GM12891 (cell line): ENCODE measurements at regions not wholly inside any gene's neighbourhood (a gene's known extent, or its start where the extent isn't known, plus 50 kb on each side); places are given as distances from the start of the nearest gene placed in this dataset.
A peak's percentile ranks its signal among the peaks of the same experiment; 100 is the strongest.

Experiments
- PAX5 ChIP-seq: IDR thresholded peaks from 2 replicates; pipeline ENCODE4 v1.6.1; 2011; ENCODE audit warnings: low read length, moderate library complexity, mild to moderate bottlenecking; ENCODE audit not compliant: insufficient read depth, severe bottlenecking
- POLR2A ChIP-seq: IDR thresholded peaks from 2 replicates; pipeline ENCODE4 v1.6.1; 2011; ENCODE audit warnings: low read depth, low read length, control low read depth
- POLR2AphosphoS5 ChIP-seq: IDR thresholded peaks from 2 replicates; pipeline ENCODE4 v1.6.1; 2011; ENCODE audit warnings: low read depth, low read length, control low read depth
- POU2F2 ChIP-seq: IDR thresholded peaks from 2 replicates; pipeline ENCODE4 v1.6.1; 2011; ENCODE audit warnings: low read depth, mild to moderate bottlenecking, control low read depth, low read length, moderate library complexity
- SPI1 ChIP-seq: IDR thresholded peaks from 2 replicates; pipeline ENCODE4 v1.6.1; 2011; ENCODE audit warnings: low read depth, low read length, control low read depth
- TAF1 ChIP-seq: IDR thresholded peaks from 2 replicates; pipeline ENCODE4 v1.6.1; 2011; ENCODE audit warnings: low read depth, low read length, control low read depth

DNA sequence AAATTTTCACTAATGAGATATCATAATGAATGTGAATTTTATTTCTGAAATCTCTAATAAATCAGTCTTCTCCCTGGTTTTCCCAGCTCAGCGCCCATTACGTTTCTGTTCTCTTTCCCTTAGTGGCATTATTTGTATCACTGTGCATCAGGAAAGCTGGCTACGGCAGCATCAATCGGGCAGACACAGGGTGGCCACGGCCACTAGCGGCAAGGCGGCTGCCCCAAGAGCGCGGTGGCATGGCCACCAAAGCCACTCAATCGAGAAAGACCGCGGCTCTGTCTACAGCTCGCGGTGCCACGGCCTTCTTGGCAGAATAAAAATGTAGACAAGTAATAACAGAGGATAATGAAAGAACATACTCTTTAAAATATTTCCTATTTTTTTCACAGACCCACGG lies 168.0 kb downstream of the RPIA start:
- TF ChIP-seq POLR2A (peak; percentile 87), POLR2AphosphoS5 (peak; percentile 86), TAF1 (peak; percentile 53; the same call in 1 of the 2 replicates), PAX5 (no peak), SPI1 (no peak), POU2F2 (peak; percentile 46; the same call in 1 of the 2 replicates)
